OCI-LY7 (cell line): ENCODE measurements at regions not wholly inside any gene's neighbourhood (a gene's known extent, or its start where the extent isn't known, plus 50 kb on each side); places are given as distances from the start of the nearest gene placed in this dataset.

Source experiments
- BruUV-seq: library from RNA; stranded (reverse); fragments of 400-500 nt; replicated peaks from 2 replicates; lab custom pipeline; 2021; lab: Mats Ljungman, UMichigan
- CTCF ChIA-PET: fragments of 300-600 bp; sonication (Branson Sonifier 250); formaldehyde crosslinking; loops from one replicate; lab custom pipeline; 2022; ENCODE audit warnings: antibody characterized with exemption; ENCODE audit not compliant: unreplicated experiment; lab: Charles Lee
- POLR2A ChIA-PET: fragments of 300-600 bp; sonication (Branson Sonifier 250); formaldehyde crosslinking; loops from one replicate; lab custom pipeline; 2022; ENCODE audit warnings: antibody characterized with exemption; lab: Charles Lee
- DNase-seq: peaks from one replicate; pipeline ENCODE4 v3.0.0-alpha.2; 2015; ENCODE audit warnings: low spot score
- H2AFZ ChIP-seq: fragments of 200-600 bp; sonication (generic), shearing (Covaris generic); 2 replicates; pipeline ENCODE4 v1.6.1; 2014; ENCODE audit warnings: mild to moderate bottlenecking, antibody characterized with exemption, low read length, moderate library complexity
- H3K27ac ChIP-seq: fragments of 200-600 bp; sonication (generic); 2 replicates; pipeline ENCODE4 v1.5.1; 2014; ENCODE audit warnings: mixed run types, low read depth, mild to moderate bottlenecking, moderate library complexity, low read length, inconsistent platforms; ENCODE audit not compliant: poor library complexity, severe bottlenecking
- H3K36me3 ChIP-seq: fragments of 200-600 bp; sonication (generic); 2 replicates; pipeline ENCODE4 v1.6.1; 2014; ENCODE audit warnings: mild to moderate bottlenecking, antibody characterized with exemption, low read length, moderate library complexity, mixed read lengths; ENCODE audit not compliant: insufficient read depth
- H3K4me1 ChIP-seq: fragments of 200-600 bp; sonication (generic); 2 replicates; pipeline ENCODE4 v1.5.1; 2014; ENCODE audit warnings: mild to moderate bottlenecking, low read length; ENCODE audit not compliant: insufficient read depth, poor library complexity, severe bottlenecking
- H3K4me2 ChIP-seq: fragments of 200-600 bp; sonication (generic); 2 replicates; pipeline ENCODE4 v1.6.1; 2014; ENCODE audit warnings: mild to moderate bottlenecking, low read length
- H3K4me3 ChIP-seq: fragments of 200-600 bp; sonication (generic); 2 replicates; pipeline ENCODE4 v1.5.1; 2014; ENCODE audit warnings: mild to moderate bottlenecking, low read depth, low read length; ENCODE audit not compliant: poor library complexity, severe bottlenecking
- H3K79me2 ChIP-seq: fragments of 200-600 bp; sonication (generic); 2 replicates; pipeline ENCODE4 v1.6.1; 2016; ENCODE audit warnings: low read depth, mild to moderate bottlenecking, low read length, moderate library complexity, mixed read lengths; ENCODE audit not compliant: insufficient read depth
- H3K9me2 ChIP-seq: fragments of 200-600 bp; sonication (generic); 2 replicates; pipeline ENCODE4 v1.6.1; 2016; ENCODE audit warnings: mild to moderate bottlenecking, low read length, mixed read lengths; ENCODE audit not compliant: insufficient read depth
- H3K9me3 ChIP-seq: fragments of 200-600 bp; sonication (generic); 2 replicates; pipeline ENCODE4 v1.6.1; 2014; ENCODE audit warnings: mild to moderate bottlenecking, mixed run types, low read length, mixed read lengths
- H4K20me1 ChIP-seq: fragments of 200-600 bp; sonication (generic); 2 replicates; pipeline ENCODE4 v1.6.1; 2014; ENCODE audit warnings: mild to moderate bottlenecking, antibody characterized with exemption, low read length, moderate library complexity, mixed read lengths; ENCODE audit not compliant: insufficient read depth
- CTCF ChIP-seq: fragments of 200-600 bp; sonication (generic); conservative IDR thresholded peaks from 2 replicates; pipeline ENCODE4 v1.5.1; 2014; ENCODE audit warnings: mild to moderate bottlenecking, antibody characterized with exemption, low read length, moderate library complexity, mixed read lengths
- EZH2phosphoT487 ChIP-seq: fragments of 200-600 bp; sonication (generic); IDR thresholded peaks from 2 replicates; pipeline ENCODE4 v1.6.1; 2018; ENCODE audit warnings: low read depth, borderline replicate concordance, mild to moderate bottlenecking, mixed run types, antibody characterized with exemption, low read length, moderate library complexity, mixed read lengths
- intact Hi-C: fragments of 100-400 bp; cut with micrococcal nuclease; formaldehyde crosslinking; loops from one replicate; pipeline ENCODE4 v1.10.0; 2022; ENCODE audit not compliant: unreplicated experiment

GRCh38 chr6:134529921-134530320, 212.0 kb upstream of the SGK1 start:
- intact Hi-C loops, result no loop called here

GRCh38 chr6:134529305-134529704, 211.4 kb upstream of the SGK1 start:
- Histone ChIP-seq H3K79me2 (no peaks in the 10 kb centered on the region), H3K27ac (no peak overlapping the region), H2AFZ (no peak overlapping the region), H3K4me2 (no peak overlapping the region), H3K9me3 (no peaks in the 10 kb centered on the region), H4K20me1 (no peaks in the 10 kb centered on the region), H3K36me3 (no peaks in the 10 kb centered on the region), H3K4me1 (no peaks in the 10 kb centered on the region), H3K9me2 (no peaks in the 10 kb centered on the region), H3K4me3 (no peak overlapping the region)
- intact Hi-C loops, result no loop called here
- no peak for TF ChIP-seq EZH2phosphoT487
- no peak for TF ChIP-seq CTCF
- no peak for DNase-seq
- CTCF ChIA-PET, result no interaction called here
- BruUV-seq, result no TSS peak
- POLR2A ChIA-PET, result interaction anchor here (0.5 to 1.8 kb wide), 7 partner anchors 8 to 618 kb away, joined by 3 to 8 read pairs (median 5); no protein-coding TSS in a partner anchor

More at GRCh38 chr6:134529921-134530320, 212.0 kb upstream of the SGK1 start:
- ChIA-PET CTCF (no interaction called here), POLR2A (no interaction called here)
- BruUV-seq, result no TSS peak
- H3K4me3 ChIP-seq, result no peak overlapping the region
- no peak overlapping the region for H2AFZ ChIP-seq
- no peaks in the 10 kb centered on the region for H3K4me1 ChIP-seq
- H3K79me2 ChIP-seq, result no peaks in the 10 kb centered on the region
- TF ChIP-seq CTCF (no peak), EZH2phosphoT487 (no peak)
- H3K4me2 ChIP-seq, result no peak overlapping the region
- DNase-seq, result no peak
- no peaks in the 10 kb centered on the region for H3K9me3 ChIP-seq
- H4K20me1 ChIP-seq, result no peaks in the 10 kb centered on the region
- no peaks in the 10 kb centered on the region for H3K9me2 ChIP-seq
- H3K27ac ChIP-seq, result no peak overlapping the region
- H3K36me3 ChIP-seq, result no peaks in the 10 kb centered on the region

GRCh38 chr6:134527108-134527787, 209.3 kb upstream of the SGK1 start:
- ChIA-PET POLR2A (interaction anchor here (0.6 to 1.8 kb wide), 3 partner anchors 10 to 468 kb away, joined by 3 to 6 read pairs (median 5); no protein-coding TSS in a partner anchor), CTCF (no interaction called here)
- Histone ChIP-seq H3K27ac (no peak overlapping the region), H3K36me3 (no peaks in the 10 kb centered on the region), H3K9me2 (no peaks in the 10 kb centered on the region), H4K20me1 (no peaks in the 10 kb centered on the region), H3K4me3 (no peak overlapping the region), H3K79me2 (no peaks in the 10 kb centered on the region), H2AFZ (no peak overlapping the region), H3K4me1 (no peaks in the 10 kb centered on the region), H3K9me3 (no peaks in the 10 kb centered on the region), H3K4me2 (no peak overlapping the region)
- intact Hi-C loops, result no loop called here
- BruUV-seq, result no TSS peak
- TF ChIP-seq CTCF, result no peak
- no peak for TF ChIP-seq EZH2phosphoT487
- no peak for DNase-seq
